ENCODE measurements at regions not wholly inside any gene's neighbourhood (a gene's known extent, or its start where the extent isn't known, plus 50 kb on each side); places are given as distances from the start of the nearest gene placed in this dataset.

- no peak for TF ChIP-seq CTCF (conservative IDR thresholded peaks at IDR 0.05; ENCODE audit: low read length)
- no peak overlapping the region for H3K4me3 ChIP-seq (ENCODE audit: low read length)
- peak; percentile 1 for DNase-seq (ENCODE audit: low read depth)
These were observed 174.4 kb upstream of the ATP6AP2 start for GRCh38 chrX:40406330-40406859.

GRCh38 chrX:40405399-40405798, 175.4 kb upstream of the ATP6AP2 start:
- no peak for TF ChIP-seq CTCF (conservative IDR thresholded peaks at IDR 0.05; ENCODE audit: low read length)
- no peak for DNase-seq (ENCODE audit: low read depth)
- H3K4me3 ChIP-seq (ENCODE audit: low read length) = no peak overlapping the region

GRCh38 chrX:40403757-40404156, 177.0 kb upstream of the ATP6AP2 start:
- no peak for TF ChIP-seq CTCF (conservative IDR thresholded peaks at IDR 0.05; ENCODE audit: low read length)
- no peak overlapping the region for H3K4me3 ChIP-seq (ENCODE audit: low read length)
- DNase-seq (ENCODE audit: low read depth) = no peak

- no peak overlapping the region for H3K4me3 ChIP-seq (ENCODE audit: low read length)
- no peak for TF ChIP-seq CTCF (conservative IDR thresholded peaks at IDR 0.05; ENCODE audit: low read length)
- peak; percentile 57 for DNase-seq (ENCODE audit: low read depth)
These were observed 177.8 kb upstream of the ATP6AP2 start for GRCh38 chrX:40402831-40403533.

- TF ChIP-seq CTCF (conservative IDR thresholded peaks at IDR 0.05; ENCODE audit: low read length) = no peak
- H3K4me3 ChIP-seq (ENCODE audit: low read length) = no peak overlapping the region
- no peak for DNase-seq (ENCODE audit: low read depth)
These were observed 185.7 kb upstream of the ATP6AP2 start for GRCh38 chrX:40395102-40395501.

- H3K4me3 ChIP-seq (ENCODE audit: low read length) = no peak overlapping the region
- TF ChIP-seq CTCF (conservative IDR thresholded peaks at IDR 0.05; ENCODE audit: low read length) = no peak
- no peak for DNase-seq (ENCODE audit: low read depth)
These were observed 186.5 kb upstream of the ATP6AP2 start for GRCh38 chrX:40394302-40394701.

GRCh38 chrX:40392599-40392998, 188.2 kb upstream of the ATP6AP2 start:
- no peak for TF ChIP-seq CTCF (conservative IDR thresholded peaks at IDR 0.05; ENCODE audit: low read length)
- DNase-seq (ENCODE audit: low read depth) = no peak
- no peak overlapping the region for H3K4me3 ChIP-seq (ENCODE audit: low read length)

All from AG10803 (cell line).